NCI-H1048 (cell line): ENCODE measurements at regions not wholly inside any gene's neighbourhood (a gene's known extent, or its start where the extent isn't known, plus 50 kb on each side); places are given as distances from the start of the nearest gene placed in this dataset.
"Not testable (repeated sequence)": the region's sequence is repeated elsewhere in the genome, so short reads cannot be mapped to it uniquely, and the experiment has no call there.

Experiments used
- DNase-seq: peaks from one replicate; lab custom pipeline; 2025; lab: John Stamatoyannopoulos, UW

DNA sequence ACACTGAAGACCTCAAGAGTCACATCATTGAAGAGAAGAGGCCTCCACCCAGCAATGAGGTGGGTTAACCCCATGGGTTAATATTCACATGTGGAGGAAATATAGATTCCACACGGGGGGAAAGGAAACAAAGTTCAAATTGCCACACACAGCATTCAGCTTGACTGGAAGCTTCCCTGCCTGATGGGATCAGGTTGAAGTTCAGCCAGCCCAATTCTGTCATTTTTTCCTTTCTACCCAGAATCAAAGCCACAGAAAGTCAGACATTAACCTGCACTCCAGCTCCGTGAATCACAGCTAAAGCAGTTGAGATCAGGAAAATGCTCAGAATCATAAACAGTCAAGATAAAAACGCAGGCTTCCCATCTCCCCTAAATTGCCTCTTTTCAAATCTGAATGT is 208.7 kb upstream of the OBI1 start:
- no peak for DNase-seq

DNA sequence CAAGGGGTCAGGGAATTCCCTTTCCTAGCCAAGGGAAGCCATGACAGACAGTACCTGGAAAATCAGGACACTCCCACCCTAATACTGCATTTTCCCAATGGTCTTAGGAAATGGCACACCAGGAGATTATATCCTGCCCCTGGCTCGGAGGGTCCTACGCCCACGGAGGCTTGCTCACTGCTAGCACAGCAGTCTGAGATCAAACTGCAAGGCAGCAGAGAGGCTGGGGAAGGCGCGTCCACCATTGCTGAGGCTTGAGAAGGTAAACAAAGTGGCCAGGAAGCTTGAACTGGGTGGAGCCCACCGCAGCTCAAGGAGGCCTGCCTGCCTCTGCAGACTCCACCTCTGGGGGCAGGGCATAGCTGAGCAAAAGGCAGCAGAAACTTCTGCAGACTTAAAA is 207.1 kb upstream of the OBI1 start:
- not testable (repeated sequence) for DNase-seq

DNA sequence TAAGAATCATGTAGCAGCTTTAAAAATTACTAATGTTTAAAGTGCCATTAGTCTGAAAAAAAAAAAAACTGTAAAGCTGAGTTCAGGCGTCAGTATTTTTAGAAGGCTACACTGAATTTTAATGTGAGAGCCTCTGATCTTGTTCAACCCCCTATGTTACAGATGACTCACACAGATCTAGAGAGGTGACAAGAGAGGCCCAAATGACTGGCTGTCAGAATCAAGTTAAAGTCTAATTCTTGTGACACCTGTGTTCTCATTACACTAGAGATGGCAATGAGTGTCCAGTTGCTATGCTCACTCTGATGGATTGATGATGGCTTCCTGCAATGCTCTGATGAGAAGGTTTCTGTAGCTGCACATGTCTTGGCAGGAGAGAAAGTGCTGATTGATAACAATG is 203.5 kb upstream of the OBI1 start:
- no peak for DNase-seq

DNA sequence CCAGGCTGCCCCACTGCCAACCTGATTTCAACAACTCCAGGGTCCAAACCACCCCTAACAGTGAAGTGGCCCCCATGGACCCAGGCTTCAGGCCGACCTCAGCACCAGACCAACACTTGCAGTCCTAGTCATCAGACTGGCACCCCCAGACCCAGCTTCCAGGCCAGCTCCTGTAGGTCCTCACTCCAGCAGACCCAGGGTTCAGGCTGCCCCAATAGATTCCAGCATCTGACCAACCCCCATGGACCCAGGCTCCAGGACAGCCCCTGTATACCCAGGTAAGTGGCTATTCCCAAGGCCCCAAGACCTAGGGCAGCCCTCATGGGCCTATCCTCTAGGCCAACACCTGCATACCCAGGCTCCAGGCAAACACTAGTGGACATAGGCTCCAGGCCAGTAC is 193.8 kb upstream of the OBI1 start:
- DNase-seq: no peak

DNA sequence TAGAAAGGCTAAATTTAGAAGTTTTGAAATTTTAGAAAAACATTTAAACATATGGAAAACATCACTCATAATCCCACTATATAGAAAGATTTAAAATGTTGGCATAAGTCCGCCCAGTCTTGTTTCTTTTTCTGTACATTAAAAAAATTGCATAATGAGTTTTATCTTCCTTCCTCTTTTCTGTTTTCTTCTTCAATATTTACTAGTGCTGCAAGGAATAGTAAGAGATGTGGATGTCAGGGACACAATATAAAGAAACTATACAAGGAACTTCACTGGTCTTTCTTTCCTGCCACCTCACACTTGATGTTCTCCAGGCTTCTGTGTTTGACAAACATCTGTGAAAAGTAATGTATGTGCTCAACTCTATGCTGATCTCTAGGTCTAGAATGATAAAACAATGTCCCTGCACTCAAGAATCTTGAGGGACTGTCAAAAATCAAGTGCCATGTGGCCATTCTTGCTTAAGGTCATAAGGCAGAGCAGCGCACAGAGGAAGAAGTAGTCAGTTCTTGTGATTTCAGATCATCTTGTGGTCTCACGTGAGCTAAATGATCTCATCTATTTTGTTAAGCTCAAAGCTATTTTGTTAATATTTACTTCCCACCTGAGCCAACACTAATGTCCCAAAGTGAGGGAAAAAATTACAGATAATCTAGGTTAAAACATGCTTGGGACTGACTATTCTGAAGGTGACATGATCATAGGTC is 186.9 kb upstream of the OBI1 start:
- DNase-seq: no peak

DNA sequence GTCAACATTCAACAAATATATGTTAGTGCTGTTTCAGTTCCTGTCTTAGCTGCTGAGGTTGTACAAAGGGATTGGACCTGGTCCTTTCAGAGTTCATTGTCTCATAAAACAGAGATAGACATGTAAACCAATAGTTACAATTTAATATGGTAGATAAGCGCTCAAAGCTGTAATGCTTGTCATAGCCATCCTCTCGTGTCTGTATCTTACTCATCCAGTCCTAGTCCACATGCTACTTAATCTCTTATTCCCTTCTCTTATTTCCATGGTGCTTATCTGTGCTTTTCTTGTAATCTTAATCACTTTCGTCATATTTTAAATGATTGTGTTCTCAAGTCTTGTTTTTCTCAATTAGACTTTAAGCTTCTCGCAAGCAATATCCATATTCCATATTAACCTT is 185.2 kb upstream of the OBI1 start:
- DNase-seq: no peak

DNA sequence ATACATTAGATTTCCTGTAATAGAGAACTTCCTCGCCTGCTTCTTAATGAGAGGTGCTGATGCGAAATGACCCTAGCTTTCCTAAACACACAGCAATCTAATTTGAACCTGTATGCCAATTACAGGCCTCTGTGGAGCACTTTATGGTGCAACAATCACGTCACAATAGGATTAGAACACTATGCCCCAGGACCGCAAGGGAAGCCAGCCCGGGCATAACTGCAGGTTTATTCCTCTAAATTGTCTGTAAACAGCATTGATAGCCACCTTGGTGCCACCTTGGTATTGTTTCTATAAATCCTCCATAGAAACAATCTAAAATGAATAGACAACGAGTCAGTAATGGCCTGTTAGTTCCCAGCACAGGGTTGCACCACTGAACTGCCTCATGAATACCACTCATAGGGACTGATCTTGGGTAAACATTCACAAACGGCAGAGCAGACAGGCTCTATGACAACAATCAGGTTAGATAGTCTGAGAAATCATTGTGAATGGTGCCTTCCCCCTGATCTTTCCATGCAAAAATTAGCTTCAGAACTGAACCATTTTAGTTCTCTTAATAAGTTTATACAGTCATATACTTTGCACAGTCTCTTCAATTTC is 182.5 kb upstream of the OBI1 start:
- DNase-seq: no peak

DNA sequence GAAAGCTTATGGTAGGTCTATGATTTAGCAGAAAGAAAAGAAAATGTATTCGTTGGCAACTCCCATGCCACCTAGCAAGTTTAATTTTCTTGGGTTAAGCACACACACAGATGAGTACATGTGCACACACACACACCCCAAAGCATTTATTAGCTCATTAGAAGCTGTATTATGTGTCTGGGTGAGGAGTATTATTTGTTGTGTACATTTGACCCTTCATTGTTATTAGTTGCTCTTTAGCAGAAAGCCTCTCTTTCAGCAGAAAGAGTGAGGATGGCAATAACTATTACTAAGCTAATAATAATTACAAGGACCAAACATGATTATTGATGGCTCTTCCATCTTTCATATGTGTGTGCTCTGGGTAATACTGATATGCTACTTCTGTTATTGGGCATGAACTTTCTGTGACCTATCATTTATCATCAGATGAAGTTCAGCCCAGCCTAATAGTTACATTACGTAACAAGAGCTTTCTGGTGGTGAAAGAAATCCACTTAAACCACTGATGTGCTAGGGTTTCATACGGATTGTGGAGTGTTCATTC is 177.4 kb upstream of the OBI1 start:
- DNase-seq: no peak

DNA sequence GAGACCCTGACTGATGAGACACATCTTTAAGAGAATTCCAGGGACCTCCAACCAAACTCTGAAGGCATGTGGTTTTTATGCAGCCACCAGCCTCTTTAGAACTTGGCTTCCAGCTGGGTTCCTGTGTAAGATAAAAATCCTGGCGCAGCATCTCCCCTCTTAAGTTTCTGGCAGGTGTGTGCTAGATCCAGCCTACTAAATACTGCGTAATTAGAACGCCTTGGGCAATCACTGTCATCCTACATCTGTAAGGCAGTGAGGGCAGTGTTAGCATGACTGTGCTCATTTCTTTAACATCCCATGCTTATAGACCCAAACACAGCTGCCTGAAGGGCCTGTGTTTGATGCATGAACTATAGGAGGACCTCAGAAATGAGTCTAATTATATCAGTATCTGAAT is 173.5 kb upstream of the OBI1 start:
- DNase-seq: no peak

DNA sequence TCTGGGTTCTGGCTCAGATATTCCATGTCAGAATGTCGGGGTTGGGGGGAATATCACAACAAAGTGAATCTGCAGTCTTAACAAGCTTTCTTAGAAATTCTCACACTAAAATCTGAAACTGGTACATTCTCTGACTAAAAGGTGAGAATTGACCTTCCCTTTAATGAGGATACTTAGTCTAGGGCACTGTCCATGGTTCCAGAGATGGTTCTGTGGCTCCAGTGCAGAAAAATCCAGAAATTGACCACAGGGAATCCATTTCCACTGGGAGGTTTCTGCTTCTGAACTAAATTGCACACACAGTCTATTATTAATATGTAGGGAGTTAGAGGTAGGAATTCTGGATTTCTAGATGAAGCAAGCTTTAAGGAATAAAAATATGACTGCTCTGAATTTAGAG is 171.6 kb upstream of the OBI1 start:
- no peak for DNase-seq

DNA sequence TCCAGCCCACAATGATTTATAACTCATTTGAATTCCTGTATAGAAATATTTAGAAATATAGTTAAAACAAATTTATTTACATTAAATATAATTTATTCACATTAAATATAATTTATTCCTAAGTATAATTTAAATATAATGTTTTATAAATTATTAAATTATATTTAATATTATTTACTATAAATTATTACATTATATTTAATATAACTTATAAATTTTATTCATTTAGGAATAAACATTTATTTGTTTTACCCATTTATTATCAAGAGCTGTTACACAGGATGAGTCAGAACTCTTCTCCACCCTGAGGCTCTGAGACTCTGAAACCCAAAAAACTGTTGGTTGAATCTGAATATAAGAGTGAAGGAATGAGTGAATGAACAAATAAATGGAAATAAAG is 170.9 kb upstream of the OBI1 start:
- no peak for DNase-seq

DNA sequence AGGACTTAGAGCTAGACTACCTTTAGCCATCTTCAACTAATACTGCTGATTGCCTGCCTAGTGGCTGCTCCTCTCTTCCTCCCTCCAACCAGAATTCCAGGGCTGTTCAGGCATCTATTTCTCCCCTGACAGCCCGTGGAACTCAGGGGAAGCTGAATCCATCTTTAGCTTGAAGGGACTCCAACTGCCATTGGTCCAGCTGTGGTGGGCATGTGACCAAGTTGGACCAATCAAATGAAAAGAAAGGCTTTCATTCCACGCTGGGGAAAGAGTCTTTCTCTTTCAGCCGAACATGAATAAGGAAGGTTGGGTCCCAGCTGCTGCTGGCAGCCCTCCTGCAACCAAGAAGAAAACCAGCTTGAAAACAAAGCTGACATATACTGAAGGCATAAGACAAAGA is 168.5 kb upstream of the OBI1 start:
- DNase-seq: no peak

DNA sequence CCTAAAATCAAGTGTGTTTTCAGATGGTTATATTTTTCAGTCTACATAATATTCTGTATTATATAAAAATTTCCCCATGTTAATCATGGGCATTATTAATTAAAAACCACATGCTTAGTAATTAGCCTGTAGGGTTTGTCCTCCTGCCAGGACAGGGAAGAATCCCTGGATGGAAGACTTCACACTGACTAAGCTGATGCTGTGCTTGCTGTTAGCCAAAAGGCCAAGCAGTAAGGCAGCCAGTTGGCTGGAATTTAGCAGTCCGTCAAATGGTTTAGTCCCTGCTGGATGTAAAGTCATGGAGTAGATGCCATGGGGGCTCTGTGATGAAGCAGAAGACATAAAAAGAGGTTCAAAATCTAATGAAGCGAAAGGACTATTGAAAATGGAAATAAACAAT is 168.0 kb upstream of the OBI1 start:
- no peak for DNase-seq

DNA sequence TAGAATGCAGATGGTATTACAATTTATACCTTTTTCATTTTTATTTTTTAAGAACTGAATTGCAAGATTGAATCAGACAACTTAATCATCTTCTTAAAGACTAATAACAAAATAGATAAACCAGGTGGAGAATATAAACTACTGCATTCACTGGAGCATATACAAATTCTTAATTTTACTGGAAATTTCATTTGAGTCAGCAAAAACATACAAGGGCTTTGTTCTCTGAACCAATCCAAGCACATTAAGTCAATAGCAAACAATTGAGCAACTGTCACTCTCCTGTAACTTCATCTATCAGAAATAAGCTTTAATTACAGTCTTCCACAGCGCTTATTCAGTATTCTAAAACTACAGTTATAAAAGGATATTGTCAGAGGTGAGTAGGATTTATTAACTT is 167.4 kb upstream of the OBI1 start:
- DNase-seq: no peak

DNA sequence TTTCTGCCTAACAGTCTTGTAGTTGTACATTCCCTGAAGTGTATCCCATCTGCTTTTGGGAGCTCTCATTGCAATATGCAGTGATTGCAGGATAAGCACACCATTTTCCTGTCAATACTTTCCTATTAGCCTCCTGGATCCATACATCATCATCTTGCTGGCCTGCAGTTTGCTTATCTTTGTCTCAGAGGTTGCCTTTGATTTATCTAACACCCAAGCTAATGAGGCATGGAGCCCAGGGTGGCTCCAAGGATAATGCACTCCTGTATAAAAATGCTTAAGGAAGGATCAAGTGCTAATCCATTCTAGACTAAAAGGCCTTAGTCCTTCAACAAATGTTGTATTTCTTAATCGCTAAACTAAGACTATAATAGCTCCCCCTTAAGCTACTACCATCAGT is 161.6 kb upstream of the OBI1 start:
- DNase-seq: no peak

DNA sequence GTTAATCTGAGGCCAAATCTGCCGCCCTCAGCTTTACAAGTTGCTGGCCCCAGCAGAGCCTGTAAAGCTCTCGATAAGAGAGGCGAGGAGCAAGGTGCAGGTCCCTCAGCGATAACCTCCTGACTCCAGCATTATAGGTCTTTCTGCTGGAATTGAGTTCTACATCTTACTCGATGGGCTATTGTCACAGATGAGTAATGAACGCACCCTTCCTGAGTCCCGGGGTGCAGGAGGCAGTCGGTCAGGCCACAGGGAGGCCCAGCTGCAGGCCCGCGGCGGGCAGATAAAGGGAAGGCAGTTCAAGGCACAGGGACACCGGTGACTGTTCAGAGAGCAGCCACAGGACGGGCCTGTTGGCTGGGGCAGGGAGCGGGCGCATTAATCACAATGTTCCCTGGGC is 157.6 kb upstream of the OBI1 start:
- DNase-seq: no peak

DNA sequence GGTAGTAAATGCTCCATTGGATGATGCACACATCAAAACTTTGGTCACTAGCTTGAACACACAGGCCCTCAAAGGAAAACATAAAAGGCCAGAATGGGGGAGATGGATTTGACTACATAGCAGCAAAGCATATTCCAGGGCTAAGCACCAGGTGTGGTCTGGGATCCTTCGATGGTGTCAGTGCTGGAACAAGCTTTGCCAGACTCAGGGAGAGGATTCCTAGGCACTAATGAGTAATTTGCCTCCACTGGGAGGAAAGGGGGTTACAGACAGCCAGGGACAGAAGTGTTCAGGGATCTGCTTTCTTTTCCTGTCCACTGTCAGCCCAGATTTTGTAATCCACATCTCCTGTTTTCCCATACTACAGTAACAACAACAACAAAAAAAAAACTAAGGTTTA is 157.2 kb upstream of the OBI1 start:
- no peak for DNase-seq

DNA sequence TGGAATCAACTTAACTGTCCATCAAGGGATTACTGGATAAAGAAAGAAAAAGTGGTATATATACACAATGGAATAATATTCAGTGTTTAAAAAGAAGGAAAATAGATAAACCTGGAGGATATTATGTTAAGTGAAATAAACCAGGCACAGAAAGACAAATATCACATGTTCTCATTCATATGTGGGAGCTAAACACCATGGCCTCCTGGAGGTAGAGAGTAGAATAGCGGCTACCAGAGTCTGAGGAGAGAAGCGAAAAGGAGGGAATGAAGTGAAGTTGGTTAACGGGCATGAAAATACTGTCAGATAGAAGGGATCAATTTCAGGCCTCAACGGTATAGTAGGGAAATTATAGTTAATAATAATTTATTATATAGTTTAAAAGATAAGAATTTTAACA is 147.5 kb upstream of the OBI1 start:
- DNase-seq: no peak

DNA sequence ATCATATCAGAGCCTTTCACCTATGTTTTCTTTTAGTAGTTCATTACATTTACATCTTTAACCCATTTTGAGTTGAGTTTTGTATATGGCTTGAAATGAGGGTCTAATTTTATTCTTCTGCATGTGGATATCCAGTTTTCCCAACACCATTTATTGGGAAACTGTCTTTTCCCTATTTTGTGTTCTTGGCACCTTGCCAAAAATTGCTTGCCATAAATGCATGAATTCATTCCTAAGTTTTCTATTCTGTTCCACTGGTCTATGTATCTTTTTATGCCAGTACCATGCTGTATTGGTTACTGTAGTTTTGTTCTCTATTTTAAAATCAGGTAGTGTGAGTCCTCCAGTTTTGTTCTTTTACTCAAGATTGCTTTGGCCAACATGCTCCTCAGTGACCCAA is 144.0 kb upstream of the OBI1 start:
- DNase-seq: no peak

DNA sequence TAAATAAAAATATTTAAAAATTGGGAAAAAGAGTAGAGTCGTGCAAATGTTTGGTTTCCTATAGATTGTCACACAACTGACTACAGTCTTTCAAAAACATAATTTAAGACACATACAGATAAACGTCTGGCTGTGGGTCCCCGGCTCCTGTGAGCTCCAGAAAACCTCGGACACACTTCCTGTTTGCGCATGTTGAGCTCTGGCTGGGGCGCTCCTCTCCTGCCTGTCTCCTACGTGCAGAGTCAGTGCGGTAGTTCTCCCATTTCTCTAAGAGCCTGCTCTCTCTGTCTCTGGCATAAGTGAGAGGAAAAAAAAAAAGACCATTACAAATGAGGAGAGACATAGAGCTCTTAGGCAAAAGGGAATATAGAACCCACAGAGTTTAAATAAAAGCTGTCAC is 128.2 kb upstream of the OBI1 start:
- no peak for DNase-seq

DNA sequence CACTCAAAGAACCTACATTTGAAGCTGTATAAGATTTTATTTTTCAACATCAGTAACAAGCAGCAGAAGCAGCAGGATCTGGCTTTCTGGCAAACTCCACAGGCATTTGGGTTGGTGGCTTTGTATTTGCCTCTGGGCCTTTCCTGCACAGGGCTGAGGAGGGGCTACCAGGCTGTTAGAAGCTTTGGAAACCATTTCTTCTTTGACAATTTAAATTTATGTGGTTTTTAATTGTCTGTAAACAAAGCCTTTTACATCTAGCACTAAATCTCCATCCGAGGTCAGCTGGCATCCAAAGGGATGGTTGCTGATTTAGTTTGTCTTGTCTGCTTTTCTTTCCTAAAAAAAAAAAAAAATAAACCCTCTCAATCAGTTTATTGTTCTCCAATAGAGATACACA is 127.5 kb upstream of the OBI1 start:
- no peak for DNase-seq

DNA sequence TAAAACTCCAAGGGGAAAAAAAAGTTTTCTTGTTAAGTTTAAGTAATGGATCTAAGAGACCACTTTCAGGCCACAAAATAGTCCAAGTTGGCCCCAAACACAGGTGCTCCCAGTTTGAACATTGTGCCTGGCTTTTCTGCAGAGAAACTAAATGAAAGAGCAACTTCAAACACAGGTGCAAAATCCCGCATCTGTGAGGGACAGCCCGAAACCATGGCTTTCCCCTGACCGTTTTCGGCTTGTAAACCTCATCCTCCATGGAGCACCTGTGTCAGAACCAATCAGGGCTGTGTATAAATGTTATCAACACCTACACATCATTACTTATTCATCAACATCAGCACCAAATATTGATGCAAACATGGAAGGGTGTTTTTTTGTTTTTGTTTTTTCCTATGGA is 126.8 kb upstream of the OBI1 start:
- DNase-seq: no peak

DNA sequence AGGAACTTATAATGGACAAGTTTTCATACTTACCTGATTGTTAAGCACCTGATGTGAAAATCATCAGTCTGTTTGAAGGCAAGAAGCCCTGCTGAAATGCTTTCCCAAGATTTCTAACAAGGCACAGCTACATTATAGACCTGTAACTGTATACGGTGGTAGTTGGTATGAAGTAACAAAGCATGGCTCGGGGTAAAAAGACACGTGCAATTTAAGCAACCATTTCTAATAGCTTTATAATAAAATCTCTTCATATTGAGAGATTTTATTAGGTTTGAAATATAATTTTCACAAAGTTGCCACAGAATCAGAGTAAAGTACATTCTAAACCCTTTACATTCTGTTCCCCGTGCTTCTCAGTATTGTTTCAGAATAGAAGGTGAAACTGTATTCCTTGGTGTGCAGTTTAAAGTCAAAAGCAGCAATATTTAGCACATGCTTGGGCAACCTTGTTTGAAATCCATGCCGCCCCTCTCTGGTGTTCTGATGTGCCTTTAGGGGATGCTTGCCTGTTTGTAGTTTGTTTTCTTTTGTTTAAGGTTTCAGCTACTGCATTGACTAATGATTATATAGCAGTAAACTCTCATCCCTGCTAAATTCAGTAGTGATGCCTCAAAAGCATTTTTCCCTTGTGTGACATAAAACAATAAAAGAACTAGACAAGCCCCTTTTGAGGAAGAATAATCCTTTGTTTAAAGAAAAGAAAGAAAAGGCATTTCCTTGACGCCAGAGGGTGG is 125.2 kb upstream of the OBI1 start:
- DNase-seq: no peak
